K562 (cell line): ENCODE measurements at regions not wholly inside any gene's neighbourhood (a gene's known extent, or its start where the extent isn't known, plus 50 kb on each side); places are given as distances from the start of the nearest gene placed in this dataset.

Experiments used
- ATAC-seq: fragments of 200-7000 bp; cut with Tn5 transposase; 3 replicates; pipeline ENCODE4 v1.9.1; 2020; ENCODE audit warnings: moderate library complexity
- BruUV-seq: library from RNA; stranded (reverse); fragments of 400-500 nt; replicated peaks from 2 replicates; lab custom pipeline; 2021; lab: Mats Ljungman, UMichigan
- CTCF ChIA-PET: fragments of 300-600 bp; formaldehyde crosslinking; extraction: SDS; loops from one replicate; lab custom pipeline; 2021; ENCODE audit warnings: low intra/inter-chr PET ratio; lab: Yijun Ruan, JAX
- POLR2A ChIA-PET: fragments of 300-600, 350-650 bp; sonication (Branson Sonifier 250); formaldehyde crosslinking; extraction: SDS; loops from one replicate; lab custom pipeline; 2021; ENCODE audit warnings: antibody characterized with exemption, inconsistent platforms; lab: Yijun Ruan, JAX
- DNase-seq, 4 experiments: peaks; one replicate each; pipeline versions ENCODE4 v3.0.0 to v3.0.0-alpha.2; 2011 to 2018; ENCODE audit warnings: low spot score in 3 of 4, mixed read lengths in 3 of 4; ENCODE audit errors: extremely low read depth in 1 of 4
- FAIRE-seq: peaks from 2 replicates; lab custom pipeline; 2011; peaks lifted over from hg19 to GRCh38; lab: Jason Lieb, UNC
- H2AFZ ChIP-seq: 2 replicates; pipeline ENCODE4 v1.6.0; 2011; ENCODE audit warnings: low read depth, low read length, control low read depth, inconsistent platforms
- H3K27ac ChIP-seq: fragments of 200-600 bp; 3 replicates; pipeline ENCODE4 v1.8.0; 2011; ENCODE audit warnings: low read depth, mild to moderate bottlenecking, control low read depth, inconsistent platforms, low read length, moderate library complexity, mixed read lengths; ENCODE audit errors: extremely low read depth
- H3K27me3 ChIP-seq, 2 experiments: fragments of 300-600 bp in 1 of 2; 2 replicates in 1 of 2; 3 replicates in 1 of 2; pipeline versions ENCODE4 v1.6.0 to v1.8.0; 2011; ENCODE audit warnings: inconsistent platforms in 2 of 2, low read length in 2 of 2, mild to moderate bottlenecking in 1 of 2, mixed read lengths in 1 of 2, moderate library complexity in 1 of 2; ENCODE audit not compliant: control insufficient read depth in 2 of 2, insufficient read depth in 2 of 2
- H3K36me3 ChIP-seq: fragments of 300-600 bp; 3 replicates; pipeline ENCODE4 v1.8.0; 2011; ENCODE audit warnings: mild to moderate bottlenecking, low read length, inconsistent platforms; ENCODE audit not compliant: control insufficient read depth, insufficient read depth
- H3K4me1 ChIP-seq, 2 experiments: fragments of 200-600 bp in 1 of 2; replicated peaks in 1 of 2; 2 replicates in 1 of 2; 3 replicates in 1 of 2; pipeline versions ENCODE4 v1.5.1 to v1.8.0; 2011; ENCODE audit warnings: inconsistent platforms in 2 of 2, low read length in 2 of 2, mild to moderate bottlenecking in 1 of 2, mixed read lengths in 1 of 2, moderate library complexity in 1 of 2; ENCODE audit not compliant: control insufficient read depth in 2 of 2, insufficient read depth in 2 of 2
- H3K4me2 ChIP-seq: 2 replicates; pipeline ENCODE4 v1.6.1; 2011; ENCODE audit warnings: low read length, control low read depth, inconsistent platforms, mixed read lengths; ENCODE audit not compliant: insufficient read depth
- H3K4me3 ChIP-seq: fragments of 200-600 bp; sonication (generic), shearing (Covaris generic); 2 replicates; pipeline ENCODE4 v1.5.1; 2016; ENCODE audit warnings: control low read depth, inconsistent platforms
- H3K79me2 ChIP-seq: fragments of 200-600 bp; 3 replicates; pipeline ENCODE4 v1.8.0; 2011; ENCODE audit warnings: low read length, inconsistent platforms; ENCODE audit not compliant: control insufficient read depth, insufficient read depth
- H3K9ac ChIP-seq, 2 experiments: 2 replicates each; pipeline versions ENCODE4 v1.6.0 to v1.6.1; 2011; ENCODE audit warnings: low read depth in 2 of 2, low read length in 2 of 2, control low read depth in 1 of 2, inconsistent platforms in 1 of 2, mild to moderate bottlenecking in 1 of 2, mixed read lengths in 1 of 2; ENCODE audit not compliant: insufficient read depth in 1 of 2
- H3K9me1 ChIP-seq: one replicate; pipeline ENCODE4 v1.6.0; 2011; ENCODE audit warnings: inconsistent platforms, mild to moderate bottlenecking, low read length, moderate library complexity; ENCODE audit not compliant: control insufficient read depth, insufficient read depth
- H3K9me3 ChIP-seq: replicated peaks from 2 replicates; pipeline ENCODE4 v1.5.1; 2011; ENCODE audit warnings: low read depth, low read length, inconsistent platforms; ENCODE audit not compliant: control insufficient read depth, insufficient read depth
- H4K20me1 ChIP-seq: replicated peaks from 2 replicates; pipeline ENCODE4 v1.6.1; 2011; ENCODE audit warnings: low read length, inconsistent platforms, mixed read lengths; ENCODE audit not compliant: control insufficient read depth, insufficient read depth
- CREBBP ChIP-seq: IDR thresholded peaks from one replicate; pipeline ENCODE4 v1.6.1; 2012; ENCODE audit warnings: low read depth, mild to moderate bottlenecking, control low read depth, inconsistent platforms, low read length
- SNRNP70 ChIP-seq: fragments of 200-400 bp; formaldehyde crosslinking; optimal IDR thresholded peaks from 2 replicates; pipeline ENCODE3; 2017; ENCODE audit warnings: low read depth, low read length
- ZNF699 ChIP-seq: fragments of 250-450 bp; sonication (Bioruptor Pico); IDR thresholded peaks from 2 replicates; pipeline ENCODE4 v1.8.0; 2021; ENCODE audit warnings: mild to moderate bottlenecking, moderate library complexity; ENCODE audit not compliant: insufficient replicate concordance
- WGBS: fragments of 100-300 bp; shearing (Covaris generic); methylation state at CpG from one replicate; pipeline ENCODE4 v1.1.6; 2016; ENCODE audit warnings: low coverage, mixed read lengths; ENCODE audit not compliant: insufficient coverage; ENCODE audit errors: missing lambda C conversion rate; 5-methylcytosine and 5-hydroxymethylcytosine counted together
- in situ Hi-C: fragments of 300-500 bp; cut with MboI; formaldehyde crosslinking; loops from 4 replicates; pipeline ENCODE4 v1.15.0; 2018; ENCODE audit warnings: inconsistent platforms, mixed read lengths
- intact Hi-C: fragments of 100-400 bp; cut with micrococcal nuclease; formaldehyde crosslinking; loops from 2 replicates; pipeline ENCODE4 v1.14.2; 2022
- TF ChIP-seq, protein P1 (sequence below): fragments of 450-650 bp; IDR thresholded peaks from 2 replicates; pipeline ENCODE4 v1.6.1; 2016; ENCODE audit warnings: mild to moderate bottlenecking, moderate library complexity

DNA sequence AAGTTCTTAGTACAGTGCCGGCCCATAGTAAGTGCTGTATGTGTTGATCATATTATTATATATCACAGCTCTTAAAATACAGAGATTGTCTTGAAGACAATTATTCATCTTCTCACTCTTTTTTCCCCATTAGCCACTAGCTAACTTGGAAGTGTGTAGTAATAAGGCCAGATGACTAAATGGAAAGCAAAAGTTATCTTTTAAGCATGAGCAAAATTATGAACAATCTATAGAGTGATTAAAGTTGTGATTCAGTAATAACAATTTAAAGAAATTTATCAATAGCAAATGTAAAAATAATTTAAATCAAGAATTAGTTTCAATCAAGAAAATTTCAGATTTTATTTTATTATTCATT, 630.9 kb upstream of the TBL1XR1 start:
- Histone ChIP-seq H2AFZ (no peak overlapping the region), H3K9ac (no peak overlapping the region), H3K4me3 (no peak overlapping the region), H4K20me1 (no peaks in the 10 kb centered on the region), H3K9me3 (no peaks in the 10 kb centered on the region), H3K4me1 (no peaks in the 10 kb centered on the region), H3K9me1 (no peaks in the 10 kb centered on the region), H3K27ac (no peak overlapping the region), H3K27me3 (peaks cover 0 to 4% of the 10 kb centered on the region in 2 experiments; a peak in 1 of 5 replicates), H3K79me2 (no peaks in the 10 kb centered on the region), H3K4me2 (no peak overlapping the region), H3K36me3 (no peaks in the 10 kb centered on the region)
- FAIRE-seq = no peak
- DNase-seq = no peak
- WGBS = 8% methylated on average over 1 of the region's 1 CpG
- ChIA-PET POLR2A (no interaction called here), CTCF (no interaction called here)
- intact Hi-C loops (no loop called here), in situ Hi-C loops (no loop called here)
- ATAC-seq = no peak
- BruUV-seq = no TSS peak
- TF ChIP-seq, protein P1, sequence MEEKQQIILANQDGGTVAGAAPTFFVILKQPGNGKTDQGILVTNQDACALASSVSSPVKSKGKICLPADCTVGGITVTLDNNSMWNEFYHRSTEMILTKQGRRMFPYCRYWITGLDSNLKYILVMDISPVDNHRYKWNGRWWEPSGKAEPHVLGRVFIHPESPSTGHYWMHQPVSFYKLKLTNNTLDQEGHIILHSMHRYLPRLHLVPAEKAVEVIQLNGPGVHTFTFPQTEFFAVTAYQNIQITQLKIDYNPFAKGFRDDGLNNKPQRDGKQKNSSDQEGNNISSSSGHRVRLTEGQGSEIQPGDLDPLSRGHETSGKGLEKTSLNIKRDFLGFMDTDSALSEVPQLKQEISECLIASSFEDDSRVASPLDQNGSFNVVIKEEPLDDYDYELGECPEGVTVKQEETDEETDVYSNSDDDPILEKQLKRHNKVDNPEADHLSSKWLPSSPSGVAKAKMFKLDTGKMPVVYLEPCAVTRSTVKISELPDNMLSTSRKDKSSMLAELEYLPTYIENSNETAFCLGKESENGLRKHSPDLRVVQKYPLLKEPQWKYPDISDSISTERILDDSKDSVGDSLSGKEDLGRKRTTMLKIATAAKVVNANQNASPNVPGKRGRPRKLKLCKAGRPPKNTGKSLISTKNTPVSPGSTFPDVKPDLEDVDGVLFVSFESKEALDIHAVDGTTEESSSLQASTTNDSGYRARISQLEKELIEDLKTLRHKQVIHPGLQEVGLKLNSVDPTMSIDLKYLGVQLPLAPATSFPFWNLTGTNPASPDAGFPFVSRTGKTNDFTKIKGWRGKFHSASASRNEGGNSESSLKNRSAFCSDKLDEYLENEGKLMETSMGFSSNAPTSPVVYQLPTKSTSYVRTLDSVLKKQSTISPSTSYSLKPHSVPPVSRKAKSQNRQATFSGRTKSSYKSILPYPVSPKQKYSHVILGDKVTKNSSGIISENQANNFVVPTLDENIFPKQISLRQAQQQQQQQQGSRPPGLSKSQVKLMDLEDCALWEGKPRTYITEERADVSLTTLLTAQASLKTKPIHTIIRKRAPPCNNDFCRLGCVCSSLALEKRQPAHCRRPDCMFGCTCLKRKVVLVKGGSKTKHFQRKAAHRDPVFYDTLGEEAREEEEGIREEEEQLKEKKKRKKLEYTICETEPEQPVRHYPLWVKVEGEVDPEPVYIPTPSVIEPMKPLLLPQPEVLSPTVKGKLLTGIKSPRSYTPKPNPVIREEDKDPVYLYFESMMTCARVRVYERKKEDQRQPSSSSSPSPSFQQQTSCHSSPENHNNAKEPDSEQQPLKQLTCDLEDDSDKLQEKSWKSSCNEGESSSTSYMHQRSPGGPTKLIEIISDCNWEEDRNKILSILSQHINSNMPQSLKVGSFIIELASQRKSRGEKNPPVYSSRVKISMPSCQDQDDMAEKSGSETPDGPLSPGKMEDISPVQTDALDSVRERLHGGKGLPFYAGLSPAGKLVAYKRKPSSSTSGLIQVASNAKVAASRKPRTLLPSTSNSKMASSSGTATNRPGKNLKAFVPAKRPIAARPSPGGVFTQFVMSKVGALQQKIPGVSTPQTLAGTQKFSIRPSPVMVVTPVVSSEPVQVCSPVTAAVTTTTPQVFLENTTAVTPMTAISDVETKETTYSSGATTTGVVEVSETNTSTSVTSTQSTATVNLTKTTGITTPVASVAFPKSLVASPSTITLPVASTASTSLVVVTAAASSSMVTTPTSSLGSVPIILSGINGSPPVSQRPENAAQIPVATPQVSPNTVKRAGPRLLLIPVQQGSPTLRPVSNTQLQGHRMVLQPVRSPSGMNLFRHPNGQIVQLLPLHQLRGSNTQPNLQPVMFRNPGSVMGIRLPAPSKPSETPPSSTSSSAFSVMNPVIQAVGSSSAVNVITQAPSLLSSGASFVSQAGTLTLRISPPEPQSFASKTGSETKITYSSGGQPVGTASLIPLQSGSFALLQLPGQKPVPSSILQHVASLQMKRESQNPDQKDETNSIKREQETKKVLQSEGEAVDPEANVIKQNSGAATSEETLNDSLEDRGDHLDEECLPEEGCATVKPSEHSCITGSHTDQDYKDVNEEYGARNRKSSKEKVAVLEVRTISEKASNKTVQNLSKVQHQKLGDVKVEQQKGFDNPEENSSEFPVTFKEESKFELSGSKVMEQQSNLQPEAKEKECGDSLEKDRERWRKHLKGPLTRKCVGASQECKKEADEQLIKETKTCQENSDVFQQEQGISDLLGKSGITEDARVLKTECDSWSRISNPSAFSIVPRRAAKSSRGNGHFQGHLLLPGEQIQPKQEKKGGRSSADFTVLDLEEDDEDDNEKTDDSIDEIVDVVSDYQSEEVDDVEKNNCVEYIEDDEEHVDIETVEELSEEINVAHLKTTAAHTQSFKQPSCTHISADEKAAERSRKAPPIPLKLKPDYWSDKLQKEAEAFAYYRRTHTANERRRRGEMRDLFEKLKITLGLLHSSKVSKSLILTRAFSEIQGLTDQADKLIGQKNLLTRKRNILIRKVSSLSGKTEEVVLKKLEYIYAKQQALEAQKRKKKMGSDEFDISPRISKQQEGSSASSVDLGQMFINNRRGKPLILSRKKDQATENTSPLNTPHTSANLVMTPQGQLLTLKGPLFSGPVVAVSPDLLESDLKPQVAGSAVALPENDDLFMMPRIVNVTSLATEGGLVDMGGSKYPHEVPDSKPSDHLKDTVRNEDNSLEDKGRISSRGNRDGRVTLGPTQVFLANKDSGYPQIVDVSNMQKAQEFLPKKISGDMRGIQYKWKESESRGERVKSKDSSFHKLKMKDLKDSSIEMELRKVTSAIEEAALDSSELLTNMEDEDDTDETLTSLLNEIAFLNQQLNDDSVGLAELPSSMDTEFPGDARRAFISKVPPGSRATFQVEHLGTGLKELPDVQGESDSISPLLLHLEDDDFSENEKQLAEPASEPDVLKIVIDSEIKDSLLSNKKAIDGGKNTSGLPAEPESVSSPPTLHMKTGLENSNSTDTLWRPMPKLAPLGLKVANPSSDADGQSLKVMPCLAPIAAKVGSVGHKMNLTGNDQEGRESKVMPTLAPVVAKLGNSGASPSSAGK = no peak
- no peak for TF ChIP-seq SNRNP70
- TF ChIP-seq ZNF699 (CRISPR knock-in tag) = no peak
- no peak for TF ChIP-seq CREBBP
